GM18508 (cell line): ENCODE measurements at regions not wholly inside any gene's neighbourhood (a gene's known extent, or its start where the extent isn't known, plus 50 kb on each side); places are given as distances from the start of the nearest gene placed in this dataset.
A peak's percentile ranks its signal among the peaks of the same experiment; 100 is the strongest.
"Not testable (repeated sequence)": the region's sequence is repeated elsewhere in the genome, so short reads cannot be mapped to it uniquely, and the experiment has no call there.

Experiments used
- ATAC-seq: cut with Tn5 transposase; IDR thresholded peaks from one replicate; pipeline ENCODE4 v1.9.1; 2021; ENCODE audit warnings: moderate number of reproducible peaks; ENCODE audit not compliant: insufficient read depth, unreplicated experiment

DNA sequence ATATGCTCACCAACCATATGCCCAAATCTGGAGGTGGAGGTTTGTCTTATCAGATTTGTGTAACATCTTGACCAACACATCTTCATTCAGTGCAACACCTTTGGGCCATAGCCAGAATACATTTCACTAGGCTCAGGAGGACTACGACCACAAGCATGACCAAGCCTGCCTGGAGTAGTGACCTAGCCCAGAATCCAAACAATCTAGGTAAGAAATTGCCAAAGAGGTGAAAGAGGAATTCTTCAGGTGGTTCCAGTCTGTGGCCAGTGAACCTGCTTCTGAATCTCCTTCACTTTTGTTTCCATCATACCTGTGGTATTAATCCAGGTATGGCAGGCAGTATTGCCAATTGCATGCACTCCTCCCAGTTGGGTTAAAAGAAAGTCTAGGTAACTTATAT is 112.8 kb upstream of the RAB18 start:
- no peak for ATAC-seq

DNA sequence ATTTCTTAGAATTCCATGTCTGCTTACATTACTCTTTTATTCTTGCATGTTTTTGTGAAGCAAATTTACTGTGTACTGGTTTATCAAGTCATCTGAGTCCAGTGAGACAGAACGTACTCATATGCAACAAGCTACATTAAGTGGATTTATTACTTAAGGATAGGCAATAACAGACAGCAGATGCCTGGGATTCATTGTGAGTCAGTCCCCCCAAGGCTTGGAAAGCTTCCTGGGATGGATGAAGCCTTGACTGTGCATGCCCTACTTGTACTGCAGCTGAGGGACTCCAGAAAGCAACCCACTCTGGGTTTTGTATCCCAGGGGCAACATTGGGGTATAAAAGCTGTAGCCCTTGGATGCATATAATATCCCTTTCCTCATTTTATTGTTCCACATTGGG is 113.4 kb upstream of the RAB18 start:
- ATAC-seq: no peak

DNA sequence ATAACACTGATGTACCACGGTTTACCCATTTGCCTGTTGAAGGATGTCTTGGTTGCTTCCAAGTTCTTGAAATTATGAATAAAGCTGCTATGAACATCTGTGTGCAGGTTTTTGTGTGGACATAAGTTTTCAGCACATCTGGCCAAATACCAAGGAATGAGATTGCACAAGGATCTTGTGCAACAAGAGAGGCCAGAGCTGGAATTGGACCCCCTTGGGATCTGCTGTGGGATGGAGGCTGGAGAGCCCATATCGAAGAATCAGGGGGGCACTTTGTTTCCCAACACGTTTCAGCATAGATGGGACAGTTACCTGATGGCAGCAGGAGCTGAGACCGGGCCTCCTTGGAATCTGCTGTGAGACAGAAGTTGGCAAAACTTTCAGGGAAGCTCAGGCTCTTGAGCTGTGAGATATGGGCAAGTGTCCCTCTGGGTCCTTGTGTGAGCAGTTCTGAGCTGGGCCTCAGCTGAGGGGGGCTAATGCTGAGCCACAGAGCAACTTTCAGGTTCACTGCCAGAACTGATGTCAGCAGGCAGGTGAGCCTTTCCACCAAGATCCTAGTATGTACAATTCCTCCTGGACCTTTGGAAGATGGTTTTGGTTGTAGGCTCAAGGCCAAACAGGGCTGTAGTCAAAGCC is 115.2 kb upstream of the RAB18 start:
- no peak for ATAC-seq

DNA sequence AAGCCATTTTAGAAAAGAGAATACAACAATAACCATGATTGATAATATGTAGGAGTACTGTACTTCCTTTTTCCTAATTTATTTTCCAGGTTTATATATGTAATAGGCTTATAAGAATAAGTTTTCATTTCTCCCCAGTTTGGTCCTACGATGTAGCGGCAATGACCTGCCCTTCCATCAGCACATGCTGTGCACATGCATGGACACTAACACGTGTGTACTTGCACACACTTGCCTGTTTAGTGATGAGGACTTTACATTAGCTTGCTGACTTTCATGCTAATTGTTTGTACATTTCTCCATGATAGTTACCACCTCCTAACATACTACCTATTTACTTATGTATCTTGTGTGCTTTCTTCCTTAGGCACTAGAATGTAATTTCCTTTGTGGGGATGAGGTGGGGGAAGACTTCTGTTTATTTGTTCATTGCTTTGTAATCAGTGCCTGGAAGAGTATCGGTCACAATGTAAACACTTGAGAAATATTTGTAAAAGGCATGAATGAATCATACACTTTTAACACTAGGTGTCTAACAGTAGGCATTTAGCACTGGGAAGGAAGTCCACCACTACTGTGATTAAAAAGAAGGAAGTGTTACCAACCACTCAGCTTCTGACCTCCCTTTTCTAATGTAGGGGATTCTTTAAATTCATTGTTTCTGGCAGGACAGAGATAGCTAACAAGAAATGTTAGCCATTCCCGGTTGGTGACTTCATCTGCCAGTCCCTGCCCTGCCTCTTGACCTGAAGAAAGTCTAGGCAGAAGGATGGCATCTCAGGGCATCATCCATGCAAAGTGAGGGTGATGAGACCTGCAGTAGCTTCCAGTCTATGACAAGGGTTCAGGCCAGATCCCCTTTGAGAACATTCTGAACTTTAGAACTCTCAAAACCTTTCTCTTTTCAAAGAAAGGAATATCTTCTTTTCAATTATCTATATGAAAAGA is 120.2 kb upstream of the RAB18 start:
- ATAC-seq: no peak

DNA sequence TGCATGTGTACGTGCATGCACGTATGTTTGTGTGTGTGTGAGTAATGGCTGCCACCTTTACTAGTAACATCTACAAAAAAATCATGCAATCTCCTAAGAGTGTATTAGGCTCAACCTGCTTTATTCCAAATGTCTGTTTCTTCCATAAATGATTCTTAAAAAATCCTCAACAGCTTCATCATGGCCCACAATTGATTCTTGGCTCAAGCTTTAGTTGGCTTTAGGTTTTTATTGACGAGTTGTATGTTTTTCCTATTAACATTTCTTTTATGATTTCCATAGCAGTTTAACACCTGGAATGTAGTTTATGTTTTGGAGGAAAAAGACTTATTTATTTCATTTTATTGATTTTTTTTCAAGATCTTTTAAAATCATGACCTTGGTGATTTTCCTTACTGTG is 121.9 kb upstream of the RAB18 start:
- ATAC-seq: no peak

DNA sequence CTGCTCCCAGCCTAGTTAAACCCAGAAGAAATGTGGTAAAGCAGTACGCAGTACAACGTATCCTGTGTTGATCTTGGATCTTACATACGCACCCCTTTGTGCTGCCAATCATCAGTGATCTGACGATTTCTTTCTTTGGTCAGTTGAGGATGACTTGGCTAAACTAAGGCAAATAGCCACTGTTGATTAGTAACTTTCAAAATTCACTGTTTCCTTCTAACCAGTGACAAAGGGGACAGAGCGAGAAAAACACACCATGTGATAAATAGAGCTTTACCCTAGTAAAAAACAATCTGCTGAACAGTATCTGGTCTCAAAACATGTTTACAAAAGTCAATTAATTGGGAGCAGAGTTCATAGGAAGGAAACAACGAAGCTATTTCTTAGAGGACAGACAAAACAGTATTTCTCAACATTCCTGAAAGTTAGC is 123.2 kb upstream of the RAB18 start:
- ATAC-seq: no peak

DNA sequence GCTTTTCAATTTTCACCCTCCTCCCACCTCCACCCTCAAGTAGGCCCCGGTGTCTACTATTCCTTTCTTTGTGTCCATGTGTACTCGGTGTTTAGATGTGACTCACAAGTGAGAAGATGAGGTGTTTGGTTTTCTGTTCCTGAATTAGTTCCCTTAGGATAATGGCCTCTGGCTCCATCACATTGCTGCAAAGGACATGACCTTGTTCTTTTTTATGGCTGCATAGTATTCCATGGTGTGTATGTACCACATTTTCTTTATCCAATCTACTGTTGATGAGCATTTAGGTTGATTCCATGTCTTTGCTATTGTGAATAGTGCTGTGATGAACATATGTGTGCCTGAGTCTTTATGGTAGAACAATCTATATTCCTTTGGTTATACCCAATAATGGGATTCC is 125.1 kb upstream of the RAB18 start:
- ATAC-seq: not testable (repeated sequence)

DNA sequence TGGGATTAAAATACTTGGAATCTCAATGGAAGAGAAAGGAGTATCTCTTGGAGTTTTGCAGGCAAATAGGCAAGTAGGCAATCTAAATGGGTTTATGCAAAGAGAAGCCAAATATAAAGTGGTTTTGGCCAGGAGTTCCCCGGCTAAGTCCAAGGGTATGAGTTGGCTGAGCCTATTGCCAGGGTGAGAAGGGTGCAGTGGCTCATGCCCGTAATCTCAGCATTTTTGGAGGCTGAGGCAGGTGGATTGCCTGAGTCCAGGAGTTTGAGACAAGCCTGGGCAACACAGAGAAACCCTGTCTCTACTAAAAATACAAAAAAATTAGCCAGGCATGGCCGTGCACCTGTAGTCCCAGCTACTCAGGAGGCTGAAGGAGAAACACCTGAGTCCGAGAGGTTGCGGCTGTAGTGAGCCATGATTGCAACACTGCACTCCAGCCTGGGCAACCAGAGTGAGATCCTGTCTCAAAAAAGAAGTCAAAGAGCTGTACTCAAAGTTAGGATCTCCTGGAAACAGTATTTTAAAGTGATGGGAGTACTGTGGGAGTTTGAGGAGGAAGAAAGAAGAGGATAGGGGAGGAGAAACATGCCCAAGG is 130.4 kb upstream of the RAB18 start:
- no peak for ATAC-seq

DNA sequence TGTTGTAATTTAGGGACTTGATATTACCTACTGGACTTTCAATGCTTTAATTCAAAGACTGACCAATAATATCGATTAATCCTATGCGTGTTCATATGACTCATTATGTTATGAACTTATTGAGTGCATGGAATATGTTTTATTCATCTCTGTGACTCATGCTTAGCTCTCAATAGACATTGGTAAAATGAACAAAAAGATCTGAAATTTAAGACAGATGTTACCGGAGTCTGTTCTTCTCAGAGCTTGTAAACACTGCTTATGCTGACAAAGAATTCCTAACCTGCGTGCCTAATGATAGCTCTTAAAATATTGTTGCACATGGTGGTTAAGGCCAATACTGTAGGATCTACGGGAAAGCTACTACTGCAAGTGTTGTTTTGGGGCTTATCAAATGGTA is 131.5 kb upstream of the ACBD5 start:
- no peak for ATAC-seq

DNA sequence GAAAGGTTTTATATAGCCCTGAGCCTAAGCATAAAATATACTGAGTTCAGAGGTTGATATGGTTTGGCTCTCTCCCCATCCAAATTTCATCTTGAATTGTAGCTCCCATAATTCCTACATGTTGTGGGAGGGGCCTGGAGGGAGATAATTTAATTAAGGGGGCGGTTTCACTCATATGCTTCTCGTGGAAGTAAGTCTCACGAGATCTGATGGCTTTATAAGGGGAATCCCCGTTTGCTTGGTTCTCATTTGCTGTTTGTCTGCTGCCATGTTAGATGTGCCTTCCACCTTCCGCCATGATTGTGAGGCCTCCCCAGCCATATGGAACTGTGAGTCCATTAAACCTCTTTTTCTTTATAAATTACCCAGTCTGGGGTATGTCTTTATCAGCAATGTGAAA is 130.8 kb upstream of the ACBD5 start:
- ATAC-seq: not testable (repeated sequence)

DNA sequence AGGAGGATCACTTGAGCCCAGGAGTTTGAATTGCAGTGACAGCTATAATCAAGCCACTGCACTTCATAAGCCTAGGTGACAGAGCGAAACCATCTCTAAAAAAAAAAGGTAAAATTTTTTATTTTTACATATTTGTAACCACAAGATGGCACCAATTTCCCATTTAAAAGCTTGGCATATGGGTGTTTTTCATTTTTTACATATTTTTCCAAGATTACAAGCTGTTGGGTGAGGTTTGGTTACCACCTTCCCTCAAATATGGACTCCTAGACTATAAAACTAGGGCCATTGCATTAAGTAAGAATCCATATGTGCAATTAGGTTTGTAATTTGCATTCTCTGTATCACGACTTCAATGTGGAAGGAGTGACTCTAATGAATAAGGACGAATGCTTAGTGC is 129.3 kb upstream of the ACBD5 start:
- no peak for ATAC-seq

DNA sequence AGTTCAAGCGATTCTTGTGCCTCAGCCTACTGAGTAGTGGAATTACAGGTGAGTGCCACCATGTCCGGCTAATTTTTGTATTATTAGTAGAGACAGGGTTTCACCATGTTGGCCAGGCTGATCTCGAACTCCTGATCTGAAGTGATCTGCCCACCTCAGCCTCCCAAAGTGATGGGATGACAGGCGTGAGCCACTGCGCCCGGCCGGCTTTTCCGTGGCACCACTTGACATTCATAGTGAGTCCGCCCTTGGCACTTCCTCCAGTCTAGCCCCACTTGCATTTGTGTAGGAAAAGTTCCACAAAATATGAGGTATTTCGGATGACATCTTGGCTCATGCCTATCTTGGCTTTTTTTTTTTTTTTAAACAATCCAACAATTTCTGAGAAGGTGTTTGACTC is 128.1 kb upstream of the ACBD5 start:
- no peak for ATAC-seq

DNA sequence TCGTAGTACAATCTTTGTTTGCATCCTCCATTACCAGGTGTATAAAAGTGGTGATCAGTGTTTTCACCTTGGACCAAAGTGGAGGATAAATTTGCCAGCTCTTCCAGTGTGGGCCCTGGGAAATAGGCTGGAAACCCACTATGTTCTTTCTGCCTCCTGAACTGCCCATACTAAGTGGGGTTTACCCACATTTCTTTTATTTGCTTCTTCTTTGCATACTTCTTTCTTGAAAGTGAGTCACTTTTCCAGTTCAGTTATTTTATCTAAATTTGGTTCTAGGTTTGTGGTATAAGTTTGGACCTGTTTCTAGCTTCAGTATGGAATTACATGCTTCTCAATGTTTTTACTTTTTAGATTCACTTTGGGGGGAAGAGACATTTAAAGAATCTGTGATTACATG is 126.2 kb upstream of the ACBD5 start:
- ATAC-seq: no peak

DNA sequence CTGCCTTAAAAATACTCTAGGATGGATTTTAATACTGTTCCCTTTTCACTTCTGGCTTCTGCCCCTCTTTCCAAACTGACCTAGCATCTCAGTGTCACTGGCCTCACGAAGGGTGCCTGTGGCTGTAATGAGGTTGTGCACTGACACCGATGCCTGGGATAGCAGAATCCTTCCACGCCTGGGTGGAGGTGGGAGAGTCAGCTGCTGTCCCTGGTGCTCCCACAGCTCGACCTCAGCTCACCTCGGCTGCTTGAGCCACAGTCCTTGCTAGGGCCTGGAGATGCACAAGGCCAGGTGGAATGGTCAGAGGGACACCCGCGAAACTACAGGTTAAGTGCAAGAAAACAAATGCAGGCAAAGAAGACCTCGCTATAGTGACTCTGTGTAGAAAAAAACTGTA is 123.4 kb upstream of the ACBD5 start:
- ATAC-seq: no peak

DNA sequence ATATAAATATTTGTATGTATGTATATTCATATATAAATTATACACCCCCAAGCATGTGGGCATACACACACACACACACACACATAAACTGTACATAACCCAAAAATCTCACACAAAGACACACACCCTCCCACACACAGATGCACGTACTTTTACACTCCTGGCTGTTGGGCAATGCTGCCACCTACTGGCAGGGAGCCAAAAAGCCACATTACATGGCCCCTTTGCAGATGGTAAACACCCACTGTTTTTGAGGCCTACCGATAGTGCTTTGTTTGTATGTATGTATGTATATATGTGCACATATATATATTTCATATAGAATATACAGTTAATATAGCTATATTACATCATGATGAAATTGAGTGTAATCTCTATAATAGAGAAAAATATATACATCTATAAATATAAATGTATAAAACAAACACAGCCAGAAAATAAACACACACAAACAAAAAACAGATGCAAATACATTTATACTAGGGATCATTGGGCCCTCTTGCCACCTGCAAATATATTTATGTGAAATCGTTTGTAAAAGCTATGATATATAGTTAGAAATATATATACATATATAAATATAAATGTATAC is 120.1 kb upstream of the ACBD5 start:
- peak; percentile 85 for ATAC-seq

DNA sequence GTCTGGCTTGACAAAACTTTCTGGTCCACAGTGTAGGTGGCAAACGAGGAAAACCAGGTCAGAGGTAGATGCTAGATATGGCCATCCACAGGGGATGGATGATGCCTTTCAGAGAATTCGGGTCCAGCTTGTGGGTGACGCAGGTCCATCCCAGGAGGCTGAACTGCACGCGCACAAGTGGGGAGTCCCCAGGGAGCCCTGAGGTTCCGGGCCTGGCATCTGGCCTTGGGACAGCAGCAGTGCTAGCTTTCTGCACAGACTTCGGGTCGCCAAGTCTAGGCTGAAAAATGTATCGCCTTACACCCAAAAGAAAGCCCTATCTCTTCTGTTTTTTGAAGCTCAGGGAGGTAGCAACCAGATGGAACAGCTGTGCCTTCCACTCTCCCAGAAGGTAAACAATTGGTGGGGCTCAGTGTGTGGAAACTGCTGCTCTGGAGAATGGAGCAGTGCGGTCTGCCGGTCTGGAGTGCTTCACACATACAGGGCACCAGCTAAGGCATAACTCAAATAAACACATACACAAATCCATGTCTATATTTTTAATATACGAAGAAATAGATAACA is 119.3 kb upstream of the ACBD5 start:
- no peak for ATAC-seq

DNA sequence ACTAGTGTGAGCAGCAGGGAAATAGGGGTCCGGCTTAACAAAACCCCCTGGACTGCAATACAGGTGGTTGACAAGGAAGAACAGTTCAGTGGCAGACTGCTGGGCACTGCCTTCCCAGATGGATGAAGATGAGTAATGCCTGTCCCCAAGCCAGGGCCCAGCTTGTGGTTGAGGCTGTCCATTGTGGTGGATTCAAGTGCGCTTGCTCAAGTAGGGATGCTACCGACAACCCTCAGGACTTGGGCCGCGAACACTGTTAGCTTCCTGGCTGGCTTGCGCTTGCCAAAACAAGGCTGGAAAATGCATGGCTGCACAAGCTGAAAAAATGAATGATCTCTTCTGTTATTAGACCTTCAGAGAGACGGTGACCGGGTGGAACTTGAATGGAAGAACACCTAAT is 116.1 kb upstream of the ACBD5 start:
- ATAC-seq: no peak

DNA sequence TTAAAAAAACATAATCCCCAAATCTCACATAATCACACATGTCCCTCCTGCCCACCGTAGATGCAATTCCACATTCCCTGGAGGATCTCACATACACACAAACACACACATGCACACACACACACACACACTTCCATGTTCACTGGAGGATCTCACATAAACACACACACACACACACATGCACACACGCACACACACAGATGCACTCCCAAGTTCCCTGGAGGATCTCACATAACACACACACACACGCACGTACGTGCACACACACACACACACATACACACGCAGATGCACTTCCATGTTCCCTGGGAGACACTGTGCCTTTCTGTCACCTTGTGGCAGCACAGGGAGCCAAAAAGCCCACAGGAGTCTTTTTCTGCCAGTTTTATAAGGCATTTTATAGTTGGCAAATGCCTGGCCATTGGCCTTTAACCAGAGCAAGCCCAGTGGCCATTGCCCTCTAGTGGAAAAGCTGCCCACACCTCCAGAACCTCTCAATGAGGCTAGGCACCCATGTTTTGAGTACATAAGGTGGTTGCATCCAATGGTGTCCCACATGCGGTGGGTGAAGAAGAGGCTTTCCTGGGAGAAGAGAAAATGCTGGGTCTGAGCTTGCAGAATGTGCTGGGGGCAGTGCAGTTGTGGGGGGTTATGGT is 115.4 kb upstream of the ACBD5 start:
- no peak for ATAC-seq

DNA sequence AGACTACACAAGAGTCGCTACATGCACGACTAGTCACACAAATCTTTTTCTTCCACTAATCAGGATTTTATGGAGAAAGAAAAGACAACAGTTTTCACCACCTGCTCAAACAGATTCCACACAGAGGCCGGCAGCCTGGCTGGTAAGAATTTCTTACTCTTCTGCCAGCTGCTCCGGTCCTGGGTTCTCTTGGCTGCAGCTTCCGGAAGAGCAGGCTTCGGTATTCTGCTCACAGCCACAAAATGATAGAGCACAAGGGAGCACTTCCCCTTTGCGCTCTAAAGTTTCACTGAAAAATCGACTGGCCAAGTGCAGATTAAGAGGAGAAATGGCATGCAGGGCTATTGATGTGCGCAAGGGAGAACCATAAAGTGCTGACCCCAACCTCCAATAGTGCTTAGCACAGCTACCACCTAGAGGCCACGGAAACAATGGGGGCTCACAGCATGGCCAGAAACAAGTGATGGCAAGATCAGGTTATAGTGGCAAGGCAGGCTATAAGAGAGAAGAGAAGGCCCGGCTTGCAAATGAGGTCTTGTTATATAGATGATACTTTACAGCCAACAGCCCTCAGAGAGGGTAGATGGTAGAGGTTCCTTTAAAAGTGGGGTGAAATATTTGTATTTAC is 114.2 kb upstream of the ACBD5 start:
- peak; percentile 86 for ATAC-seq

DNA sequence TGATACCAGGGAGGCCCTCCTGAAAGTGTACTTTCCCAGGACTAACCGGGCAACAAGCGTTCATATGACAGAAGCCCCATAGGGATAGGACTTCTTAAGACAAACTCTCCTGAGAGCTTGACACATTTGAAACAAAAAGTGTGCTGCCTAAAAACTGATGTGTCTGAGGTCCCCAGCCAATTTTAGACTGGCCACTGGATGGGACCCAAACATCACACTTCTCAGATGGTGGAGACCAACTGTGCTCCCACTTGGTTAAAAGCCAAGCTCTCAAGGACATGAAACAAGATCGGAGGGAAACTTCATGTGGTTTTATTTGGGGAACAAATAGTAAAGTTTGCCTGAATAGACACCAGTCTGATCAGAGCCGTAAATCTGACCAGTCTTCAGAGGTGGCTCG is 113.5 kb upstream of the ACBD5 start:
- ATAC-seq: not testable (repeated sequence)
